Head of caudate nucleus (tissue), 42 donors: ENCODE measurements at regions not wholly inside any gene's neighbourhood (a gene's known extent, or its start where the extent isn't known, plus 50 kb on each side); places are given as distances from the start of the nearest gene placed in this dataset.
"Not testable (repeated sequence)": the region's sequence is repeated elsewhere in the genome, so short reads cannot be mapped to it uniquely, and the experiment has no call there.

Experiments
- DNase-seq, 42 donors: peaks; one replicate each; pipeline versions ENCODE4 v3.0.0 to v3.0.0-alpha.2; 2020 to 2021; ENCODE audit warnings: mixed read lengths in 7 of 42
- intact Hi-C: fragments of 100-400 bp; cut with DNase I; formaldehyde crosslinking; loops from one replicate; pipeline ENCODE4 v1.15.0; 2022

DNA sequence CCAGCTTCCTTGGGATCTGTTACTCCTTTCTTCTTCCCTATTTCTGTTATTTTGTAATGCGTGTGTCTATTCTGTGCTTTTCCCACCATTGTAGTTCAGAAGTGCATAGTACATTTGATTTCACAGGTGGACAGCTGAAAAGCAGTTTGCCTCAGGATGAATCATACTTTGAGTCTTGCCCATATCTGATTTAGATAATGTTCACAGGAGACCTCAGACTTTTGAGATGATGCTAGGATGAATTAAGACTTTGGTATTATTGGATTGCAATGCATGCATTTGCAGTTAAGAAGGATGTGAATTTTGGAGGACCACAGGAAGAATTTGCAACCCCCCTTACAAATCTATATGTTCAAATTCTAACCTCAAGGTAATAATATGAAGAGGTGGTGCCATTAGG is 769.6 kb downstream of the CDH11 start:
- DNase-seq, result no peak
- intact Hi-C loops, result no loop called here

DNA sequence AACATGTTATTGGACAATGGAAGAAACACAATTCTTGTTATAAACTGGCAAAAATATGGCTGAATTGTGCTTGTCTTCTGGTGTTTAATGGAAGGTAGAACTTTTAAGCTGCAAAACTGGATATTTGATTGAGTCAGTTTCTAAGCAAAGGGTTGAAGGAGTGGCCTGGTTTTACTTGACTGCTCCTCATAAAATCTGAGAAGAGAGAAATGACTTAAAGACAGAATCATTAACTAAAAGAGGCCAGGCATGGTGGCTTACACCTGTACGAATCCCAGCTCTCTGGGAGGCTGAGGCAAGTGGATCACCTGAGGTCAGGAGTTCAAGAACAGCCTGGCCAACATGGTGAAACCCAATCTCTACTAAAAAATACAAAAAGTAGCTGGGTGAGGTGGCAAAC is 770.7 kb downstream of the CDH11 start:
- intact Hi-C loops, result no loop called here
- no peak for DNase-seq

DNA sequence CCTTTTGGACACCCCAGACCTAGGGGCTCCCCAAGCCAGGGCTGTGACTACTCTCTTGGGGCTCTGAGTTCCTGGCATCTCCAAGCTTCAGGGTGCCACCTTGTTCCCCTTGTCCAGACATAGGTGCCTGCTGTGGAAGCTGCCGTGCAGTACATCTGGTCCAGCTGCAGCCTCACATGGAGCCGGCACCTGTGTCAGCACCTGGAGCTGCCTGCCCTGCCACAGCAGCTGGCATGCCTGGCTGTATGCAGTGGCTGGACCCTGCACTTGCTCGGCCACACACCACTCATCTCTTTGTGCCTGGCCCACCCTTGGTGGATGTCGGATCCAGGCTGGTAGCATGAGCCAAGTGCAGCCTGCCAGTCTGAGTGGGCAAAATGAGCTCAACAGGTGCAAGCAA is 775.8 kb downstream of the CDH11 start:
- intact Hi-C loops, result no loop called here
- no peak for DNase-seq

DNA sequence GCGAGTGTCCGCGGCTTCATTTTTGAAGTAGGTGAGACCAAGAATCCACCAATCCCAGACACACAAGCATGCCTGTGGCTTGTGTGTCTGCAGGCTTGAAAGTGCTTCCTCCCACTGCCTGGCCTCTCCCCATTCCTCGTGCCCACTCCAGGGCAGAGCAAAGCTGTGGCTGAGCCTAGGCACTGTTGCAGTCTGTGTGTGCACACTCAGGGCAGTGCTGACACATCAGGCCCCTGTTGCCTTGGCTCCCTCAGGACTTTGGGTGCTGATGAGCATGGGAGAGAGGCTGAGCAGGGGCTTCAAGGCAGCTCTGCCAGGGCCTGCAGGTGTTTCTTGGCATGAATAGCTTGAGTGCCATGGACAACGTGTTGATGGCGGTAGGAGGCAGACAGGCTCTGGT is 776.7 kb downstream of the CDH11 start:
- intact Hi-C loops, result no loop called here
- DNase-seq, result no peak

DNA sequence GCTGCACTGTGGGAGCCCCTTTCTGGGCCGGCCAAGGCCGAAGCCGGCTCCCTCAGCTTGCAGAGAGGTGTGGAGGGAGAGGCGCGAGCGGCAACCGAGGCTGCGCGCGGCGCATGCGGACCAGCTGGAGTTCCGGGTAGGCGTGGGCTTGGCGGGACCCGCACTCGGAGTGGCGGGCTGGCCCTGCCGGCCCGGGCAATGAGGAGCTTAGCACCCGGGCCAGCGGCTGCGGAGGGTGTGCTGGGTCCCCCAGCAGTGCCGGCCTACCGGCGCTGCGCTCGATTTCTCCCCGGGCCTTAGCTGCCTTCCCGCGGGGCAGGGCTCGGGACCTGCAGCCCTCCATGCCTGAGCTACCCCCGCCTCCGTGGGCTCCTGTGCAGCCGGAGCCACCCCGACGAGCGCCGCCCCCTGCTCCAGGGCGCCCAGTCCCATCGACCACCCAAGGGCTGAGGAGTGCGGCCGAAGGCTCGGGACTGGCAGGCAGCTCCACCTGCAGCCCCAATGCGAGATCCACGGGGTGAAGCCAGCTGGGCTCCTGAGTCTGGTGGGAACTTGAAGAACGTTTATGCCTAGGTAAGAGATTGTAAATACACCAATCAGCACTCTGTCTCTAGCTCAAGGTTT is 777.9 kb downstream of the CDH11 start:
- intact Hi-C loops, DNase-seq: not testable (repeated sequence)

DNA sequence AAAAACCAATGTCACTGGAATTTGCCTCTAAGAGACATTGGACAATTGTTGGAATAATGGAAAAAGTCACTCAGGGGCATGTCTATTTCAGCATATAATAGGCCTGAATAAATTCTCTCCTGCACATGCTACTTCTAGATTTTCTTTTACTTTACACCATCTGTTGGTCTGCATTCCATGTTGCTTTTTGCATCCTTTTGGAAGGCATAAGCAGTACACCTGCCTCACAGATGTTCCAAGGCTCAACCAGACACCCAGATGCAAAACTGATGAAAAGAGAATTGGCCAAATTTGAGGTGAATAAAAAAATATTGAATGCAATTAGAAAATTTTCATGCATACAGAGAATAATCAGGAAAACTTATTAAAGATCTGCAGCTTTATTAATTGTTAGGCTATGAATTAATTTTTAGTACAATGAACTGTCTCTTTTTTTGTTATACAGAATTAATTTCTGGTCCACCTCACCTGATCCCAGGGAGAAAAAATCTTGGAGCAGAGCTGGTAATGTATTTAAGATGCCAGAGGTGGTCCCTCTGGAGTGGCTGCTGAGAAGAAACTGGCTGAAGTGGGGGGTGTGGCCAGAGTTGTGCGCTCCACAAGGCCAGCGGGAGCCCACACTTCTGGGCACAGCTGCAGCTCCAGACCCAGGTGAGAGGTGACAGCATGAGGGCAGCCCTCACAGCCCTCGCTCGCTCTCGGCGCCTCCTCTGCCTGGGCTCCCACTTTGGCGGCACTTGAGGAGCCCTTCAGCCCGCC is 778.6 kb downstream of the CDH11 start:
- DNase-seq, result no peak
- intact Hi-C loops, result no loop called here

DNA sequence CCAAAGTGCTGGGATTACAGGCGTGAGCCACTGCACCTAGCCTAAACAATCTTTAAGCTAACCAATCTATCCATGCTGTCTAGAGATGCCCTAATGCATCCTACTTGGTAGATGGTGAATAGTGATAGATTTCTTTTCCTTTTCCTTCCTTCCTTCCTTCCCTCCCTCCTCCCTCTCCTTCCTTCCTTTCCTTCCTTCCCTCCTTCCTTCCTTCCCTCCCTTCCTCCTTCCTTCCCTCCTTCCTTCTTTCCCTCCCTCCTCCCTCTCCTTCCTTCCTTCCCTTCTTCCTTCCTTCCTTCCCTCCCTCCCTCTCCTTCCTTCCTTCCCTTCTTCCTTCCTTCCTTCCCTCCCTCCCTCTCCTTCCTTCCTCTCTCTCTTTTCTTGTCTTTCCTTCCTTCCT is 780.5 kb downstream of the CDH11 start:
- DNase-seq, intact Hi-C loops: not testable (repeated sequence)

DNA sequence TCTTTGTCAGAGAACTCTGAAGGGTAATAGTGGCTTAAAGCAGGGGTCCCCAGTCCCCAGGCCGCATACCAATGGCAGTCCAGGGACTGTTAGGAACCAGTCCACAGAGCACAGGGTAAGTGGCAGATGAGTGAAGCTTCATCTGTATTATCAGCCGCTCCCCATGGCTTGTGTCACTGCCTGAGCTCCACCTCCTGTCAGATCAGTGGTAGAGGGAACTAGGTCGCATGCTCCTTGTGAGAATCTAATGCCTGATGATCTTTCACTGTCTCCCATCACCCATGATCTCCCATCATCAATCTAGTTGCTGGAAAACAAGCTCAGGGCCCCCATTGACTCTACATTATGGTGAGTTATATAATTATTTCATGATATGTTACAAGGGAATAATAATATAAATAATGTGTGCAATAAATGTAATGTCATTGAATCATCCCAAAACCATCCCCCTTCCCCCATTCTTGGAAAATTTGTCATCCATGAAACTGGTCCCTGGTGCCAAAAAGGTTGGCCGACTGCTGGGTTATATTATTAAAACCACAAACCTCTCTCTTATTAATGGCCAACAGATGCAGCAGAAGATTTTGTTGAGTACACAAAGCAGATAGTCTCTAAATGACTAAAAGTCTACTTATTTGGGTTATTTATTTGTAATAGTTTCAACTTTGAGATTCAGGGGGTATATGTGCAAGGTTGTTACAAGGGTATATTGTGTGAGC is 782.7 kb downstream of the CDH11 start:
- intact Hi-C loops, result no loop called here
- no peak for DNase-seq

DNA sequence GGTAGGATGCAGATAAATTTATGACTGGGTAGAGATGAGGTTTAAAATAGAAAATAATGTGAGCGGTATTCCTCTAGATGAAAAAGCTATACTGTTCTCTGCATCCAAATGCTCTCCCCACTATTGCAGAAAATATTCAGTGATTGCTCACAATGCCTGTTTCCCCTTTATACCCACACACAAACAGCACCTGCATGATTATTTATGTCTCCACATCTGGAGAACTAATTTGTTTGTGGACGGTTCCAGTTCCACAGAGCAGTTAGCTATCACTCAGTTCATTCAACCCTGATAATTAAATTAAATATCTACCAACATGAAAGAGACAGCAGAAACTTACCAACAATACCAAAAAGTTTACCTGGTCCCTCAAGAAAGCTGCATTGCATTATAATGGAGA is 800.0 kb downstream of the CDH11 start:
- no peak for DNase-seq
- intact Hi-C loops, result no loop called here

DNA sequence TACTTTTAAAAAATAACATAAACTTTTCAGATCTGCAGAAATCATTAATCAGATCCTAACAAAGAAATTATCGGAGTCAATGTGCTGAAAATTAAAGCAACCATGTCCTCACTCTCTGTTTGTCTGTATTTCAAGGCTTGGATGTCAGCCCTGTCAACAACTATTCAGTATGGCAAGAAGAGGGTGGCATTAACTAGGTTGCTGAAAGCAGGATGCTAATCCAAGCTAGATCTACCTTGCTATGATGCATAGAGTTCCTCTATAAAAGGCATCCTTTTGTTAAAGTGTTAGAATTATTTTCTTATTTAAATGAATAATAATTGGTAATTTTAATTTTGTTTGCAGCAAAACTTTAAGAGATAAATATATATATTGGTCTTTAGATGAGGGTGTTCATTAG is 800.8 kb downstream of the CDH11 start:
- DNase-seq, result no peak
- intact Hi-C loops, result no loop called here

DNA sequence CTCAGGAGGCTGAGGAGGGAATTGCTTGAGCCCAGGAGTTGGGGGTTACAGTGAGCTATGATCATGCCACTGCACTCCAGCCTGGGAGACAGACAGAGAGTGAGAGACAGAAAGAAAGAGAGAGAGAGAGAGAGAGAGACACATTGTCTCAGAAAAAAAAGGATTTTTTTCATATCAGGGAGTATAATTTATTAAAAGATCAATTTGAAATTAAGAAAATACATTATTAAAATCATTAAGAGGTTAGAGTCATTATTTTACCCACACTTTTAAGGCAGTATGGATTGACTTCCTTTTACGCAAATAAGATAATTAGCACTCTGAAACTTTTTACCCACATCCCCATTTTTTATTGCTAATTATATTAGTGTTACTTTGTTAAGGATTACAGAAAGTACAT is 804.3 kb downstream of the CDH11 start:
- intact Hi-C loops, result no loop called here
- no peak for DNase-seq

DNA sequence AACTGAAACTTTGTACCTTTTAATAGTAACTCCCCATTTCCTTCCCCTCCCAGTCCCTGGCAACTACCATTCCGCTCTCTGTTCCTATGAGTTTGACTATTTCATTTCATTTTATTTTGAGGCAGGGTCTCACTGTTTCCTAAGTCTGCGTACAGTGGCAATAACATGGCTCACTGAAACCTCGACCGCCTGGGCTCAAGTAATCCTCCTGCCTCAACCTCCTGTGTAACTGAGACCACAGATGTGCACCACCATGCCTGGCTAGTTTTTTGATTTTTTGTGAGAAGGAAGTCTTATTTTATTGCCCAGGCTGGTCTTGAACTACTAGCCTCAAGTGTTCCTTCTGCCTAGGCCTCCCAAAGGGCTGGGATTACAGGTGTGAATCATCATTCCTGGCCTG is 808.1 kb downstream of the CDH11 start:
- intact Hi-C loops, result no loop called here
- DNase-seq, result no peak

DNA sequence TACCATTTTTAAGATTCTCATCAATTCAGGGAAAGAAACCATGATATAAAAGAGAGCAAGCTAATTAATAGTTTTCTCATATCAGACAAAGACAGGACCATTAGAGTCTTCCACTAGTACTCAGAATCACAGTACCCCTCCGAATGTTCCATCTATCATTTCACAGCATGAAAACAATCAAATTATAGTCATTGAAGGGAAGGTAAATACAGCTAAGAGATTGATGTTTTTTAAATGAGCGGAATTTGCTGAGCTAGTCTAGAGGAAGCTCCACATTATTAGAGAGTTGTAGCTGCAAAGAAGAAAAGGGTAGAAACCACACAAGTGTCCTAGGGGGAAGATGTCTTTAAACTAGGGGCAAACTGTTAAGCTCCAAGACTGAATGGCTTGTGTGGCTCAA is 808.9 kb downstream of the CDH11 start:
- DNase-seq, result no peak
- intact Hi-C loops, result no loop called here

DNA sequence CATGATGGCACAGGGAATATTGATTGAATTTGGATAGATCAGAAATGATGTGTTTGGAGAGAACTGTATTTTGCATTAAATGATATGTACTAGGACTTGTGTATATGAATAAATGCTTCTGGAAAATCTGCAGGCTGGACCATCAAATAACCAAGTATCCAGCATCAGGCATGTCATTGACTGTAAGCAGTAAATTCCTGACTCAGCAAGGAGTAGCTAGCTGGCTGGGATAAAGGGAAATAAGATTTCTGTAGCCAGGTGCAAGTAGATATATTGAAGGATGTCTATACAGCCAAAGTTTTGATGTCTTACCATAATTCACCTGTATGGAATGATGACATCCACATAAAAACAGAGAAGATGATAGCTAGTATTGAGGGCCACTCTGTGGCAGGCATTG is 809.6 kb downstream of the CDH11 start:
- intact Hi-C loops, result no loop called here
- DNase-seq, result no peak

DNA sequence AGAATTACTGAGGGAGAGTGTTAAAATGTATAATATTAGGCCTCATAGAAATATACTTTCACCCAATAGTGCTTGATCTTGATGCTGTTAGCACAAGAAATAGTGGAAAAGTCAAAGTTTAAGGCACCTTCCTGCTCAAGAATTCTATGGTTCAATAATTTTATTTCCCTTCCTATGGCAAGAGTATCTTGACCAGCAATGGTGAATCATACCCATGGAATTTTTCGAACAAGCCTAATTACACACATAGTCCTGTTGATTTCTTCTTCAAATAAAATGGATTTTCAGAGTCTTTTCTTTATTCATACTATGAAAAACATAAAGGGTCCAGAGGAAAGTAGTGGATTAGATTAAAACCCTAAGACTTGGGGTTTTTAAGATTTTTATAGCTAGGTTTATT is 810.6 kb downstream of the CDH11 start:
- intact Hi-C loops, result no loop called here
- no peak for DNase-seq

DNA sequence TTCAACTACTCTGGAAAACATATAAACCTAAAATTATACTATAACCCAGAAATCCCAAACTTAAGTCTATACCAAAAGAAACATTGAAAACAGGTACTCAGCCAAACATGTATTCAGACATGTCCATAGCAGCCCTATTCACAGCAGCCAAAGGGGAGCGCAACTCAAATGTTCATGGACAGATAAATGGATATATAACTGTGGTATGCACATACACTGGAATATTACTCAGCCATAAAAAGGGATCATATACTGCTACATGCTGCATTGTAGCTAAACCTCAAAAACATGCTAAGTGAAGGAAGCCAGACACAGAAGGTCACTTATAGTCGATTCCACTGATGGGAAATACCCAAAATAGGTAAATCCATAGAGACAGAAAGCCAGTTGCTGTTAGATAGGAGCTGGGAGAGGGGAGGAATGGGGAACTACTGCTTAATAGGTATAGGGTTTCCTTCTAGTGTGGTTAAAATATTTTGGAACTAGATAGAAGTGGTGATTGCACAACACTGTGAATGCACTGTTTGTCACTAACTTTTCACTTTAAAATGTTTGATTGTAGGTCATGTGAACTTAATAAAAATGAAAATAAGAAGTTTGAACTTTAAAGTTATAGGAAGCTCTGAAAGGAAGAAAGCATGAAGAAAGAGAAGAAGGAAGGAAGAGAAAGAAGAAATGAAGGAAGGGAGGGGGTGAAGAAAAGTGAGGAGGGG is 812.3 kb downstream of the CDH11 start:
- intact Hi-C loops, result no loop called here
- DNase-seq, result no peak

DNA sequence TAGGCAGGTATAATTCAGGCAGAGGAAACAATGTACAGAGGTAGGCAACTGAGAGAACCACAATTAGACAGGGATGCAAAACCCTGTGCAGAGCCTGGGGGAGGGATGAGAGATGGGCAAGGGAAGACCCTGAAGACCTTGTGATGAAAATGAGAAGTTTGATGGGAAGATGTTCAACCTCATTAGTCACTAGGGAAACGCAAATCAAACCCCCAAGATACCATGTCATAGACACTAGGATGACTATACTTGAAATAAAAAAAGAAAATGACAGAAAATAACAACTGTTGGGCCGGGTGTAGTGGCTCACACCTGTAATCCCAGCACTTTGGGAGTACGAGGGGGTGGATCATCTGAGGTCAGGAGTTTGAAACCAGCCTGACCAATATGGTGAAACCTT is 813.1 kb downstream of the CDH11 start:
- intact Hi-C loops, result no loop called here
- DNase-seq, result no peak

DNA sequence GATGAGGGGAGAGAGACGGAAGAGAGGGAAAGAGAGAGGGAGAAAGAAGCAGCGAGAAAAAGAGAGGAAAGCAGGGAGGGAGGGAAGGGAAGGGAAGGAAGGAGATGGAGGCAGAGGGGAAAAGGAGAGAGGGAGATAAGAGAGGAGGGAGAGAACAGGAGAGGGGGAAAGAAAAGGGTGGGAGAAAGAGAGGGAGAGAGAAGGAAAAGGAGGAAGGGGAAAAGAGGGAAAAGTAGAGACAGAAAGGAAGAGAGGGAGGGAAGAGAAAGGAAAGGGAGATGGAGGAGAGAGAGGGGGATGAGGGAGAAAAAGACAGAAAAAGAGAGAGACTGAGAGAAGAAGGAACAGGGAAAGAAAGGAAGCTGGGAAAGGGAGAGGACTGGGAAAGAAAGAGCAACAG is 814.4 kb downstream of the CDH11 start:
- DNase-seq, result no peak
- intact Hi-C loops, result no loop called here

DNA sequence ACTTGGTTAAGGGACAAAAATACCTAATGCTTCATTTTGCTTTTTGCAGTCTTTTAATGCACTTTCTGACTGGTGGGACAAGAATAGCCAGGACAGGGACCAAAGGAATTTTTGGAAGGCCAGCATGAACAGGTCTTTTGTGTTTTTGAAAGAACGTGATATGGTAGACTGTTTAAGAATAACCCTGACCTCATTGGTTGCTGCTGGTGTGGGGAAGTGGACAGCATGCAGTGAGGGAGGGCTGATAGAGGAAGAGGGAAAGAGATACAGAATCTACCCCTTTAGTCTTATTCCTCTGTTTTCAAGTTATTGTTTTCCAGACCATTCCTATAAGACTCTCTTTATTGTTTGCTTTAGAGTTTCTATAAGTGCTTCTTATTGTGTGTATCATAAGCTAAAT is 816.2 kb downstream of the CDH11 start:
- no peak for DNase-seq
- intact Hi-C loops, result no loop called here

DNA sequence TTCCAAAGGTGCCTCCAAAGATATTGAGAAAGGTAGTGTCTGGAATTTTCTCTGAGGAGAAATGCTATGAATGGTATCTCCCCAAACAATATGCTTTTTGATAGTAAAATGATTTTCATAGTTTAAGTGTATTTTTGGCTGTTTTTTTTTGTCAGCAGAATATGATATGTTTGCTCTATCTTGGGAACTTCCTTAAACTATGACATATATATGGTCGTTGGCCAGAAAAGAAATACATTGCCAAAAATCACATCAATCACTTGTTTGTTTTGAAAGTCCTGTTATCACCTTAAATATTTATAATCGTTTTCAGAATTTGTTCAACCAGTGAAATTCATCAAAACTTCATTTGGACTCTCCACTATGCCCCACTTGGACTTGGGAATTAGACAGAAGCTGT is 816.9 kb downstream of the CDH11 start:
- intact Hi-C loops, result no loop called here
- DNase-seq, result no peak
